Stimulated activated naive B cell treated with anti-CD40 and anti-IgM and Interleukin-4, amounts not matched to agents 10 μg/mL and 1 μg/mL and 100 μg/mL, for 72 hours (primary cell): ENCODE measurements at regions not wholly inside any gene's neighbourhood (a gene's known extent, or its start where the extent isn't known, plus 50 kb on each side); places are given as distances from the start of the nearest gene placed in this dataset.
A peak's percentile ranks its signal among the peaks of the same experiment; 100 is the strongest.
"Not testable (repeated sequence)": the region's sequence is repeated elsewhere in the genome, so short reads cannot be mapped to it uniquely, and the experiment has no call there.

ENCODE experiments used
- ATAC-seq, 2 donors: fragments of 150-1000 bp; cut with Tn5 transposase; replicated peaks; 2 replicates each; pipeline ENCODE4 v1.10.0; 2021; ENCODE audit warnings: moderate library complexity in 1 of 2
- DNase-seq: peaks from one replicate; pipeline ENCODE4 v3.0.0; 2021
- H3K27ac Mint-ChIP-seq: one replicate; pipeline ENCODE4 v1.8.0; 2022; ENCODE audit warnings: mild to moderate bottlenecking, mixed read lengths
- H3K27me3 Mint-ChIP-seq, 2 donors: one replicate each; pipeline ENCODE4 v1.8.0; 2022; ENCODE audit warnings: mixed read lengths in 2 of 2
- H3K36me3 Mint-ChIP-seq, 2 donors: one replicate each; pipeline ENCODE4 v1.8.0; 2022; ENCODE audit warnings: mixed read lengths in 2 of 2, mild to moderate bottlenecking in 1 of 2
- H3K4me1 Mint-ChIP-seq, 2 donors: one replicate each; pipeline ENCODE4 v1.8.0; 2022; ENCODE audit warnings: mixed read lengths in 2 of 2, mild to moderate bottlenecking in 1 of 2
- H3K4me3 Mint-ChIP-seq, 2 donors: one replicate each; pipeline ENCODE4 v1.8.0; 2022; ENCODE audit warnings: mild to moderate bottlenecking in 2 of 2, mixed read lengths in 2 of 2, moderate library complexity in 1 of 2
- H3K9me3 Mint-ChIP-seq, 2 donors: one replicate each; pipeline ENCODE4 v1.8.0; 2022; ENCODE audit warnings: mixed read lengths in 2 of 2, mild to moderate bottlenecking in 1 of 2

GRCh38 chr12:47491516-47492305 is 214.1 kb downstream of the RPAP3 start:
- peaks cover 0 to 6% of the 10 kb centered on the region in 2 donors for H3K36me3 Mint-ChIP-seq
- no peak overlapping the region for H3K27ac Mint-ChIP-seq
- peaks cover 7 to 12% of the 10 kb centered on the region in 2 donors for H3K9me3 Mint-ChIP-seq
- ATAC-seq (no peak), DNase-seq (no peak)
- no peak overlapping the region for H3K4me3 Mint-ChIP-seq
- peaks cover 28 to 36% of the 10 kb centered on the region in 2 donors for H3K27me3 Mint-ChIP-seq
- H3K4me1 Mint-ChIP-seq = no peaks in the 10 kb centered on the region

- H3K4me1 Mint-ChIP-seq = no peaks in the 10 kb centered on the region
- peaks cover 34 to 37% of the 10 kb centered on the region in 2 donors for H3K27me3 Mint-ChIP-seq
- H3K4me3 Mint-ChIP-seq = no peak overlapping the region
- H3K27ac Mint-ChIP-seq = no peak overlapping the region
- H3K9me3 Mint-ChIP-seq = peaks cover 7 to 16% of the 10 kb centered on the region in 2 donors
- ATAC-seq (no peak), DNase-seq (no peak)
- peaks cover 2 to 9% of the 10 kb centered on the region in 2 donors for H3K36me3 Mint-ChIP-seq
Observed at GRCh38 chr12:47488888-47489287, 216.9 kb downstream of the RPAP3 start.

- no peak overlapping the region for H3K4me3 Mint-ChIP-seq
- H3K36me3 Mint-ChIP-seq = peaks cover under 1 to 9% of the 10 kb centered on the region in 2 donors
- no peaks in the 10 kb centered on the region for H3K4me1 Mint-ChIP-seq
- H3K9me3 Mint-ChIP-seq = peaks cover 11 to 22% of the 10 kb centered on the region in 2 donors
- no peak for ATAC-seq
- no peak overlapping the region for H3K27ac Mint-ChIP-seq
- no peak for DNase-seq
- peaks cover 31 to 36% of the 10 kb centered on the region in 2 donors for H3K27me3 Mint-ChIP-seq
Observed at GRCh38 chr12:47481041-47481440, 224.8 kb downstream of the RPAP3 start.

GRCh38 chr12:47478426-47478825 is 227.4 kb downstream of the RPAP3 start:
- no peak for ATAC-seq
- H3K4me1 Mint-ChIP-seq = no peaks in the 10 kb centered on the region
- no peak for DNase-seq
- no peak overlapping the region for H3K27ac Mint-ChIP-seq
- H3K9me3 Mint-ChIP-seq = peaks cover 27 to 31% of the 10 kb centered on the region in 2 donors
- H3K36me3 Mint-ChIP-seq = peaks cover 5 to 14% of the 10 kb centered on the region in 2 donors
- peaks cover 23 to 35% of the 10 kb centered on the region in 2 donors for H3K27me3 Mint-ChIP-seq
- no peak overlapping the region for H3K4me3 Mint-ChIP-seq

GRCh38 chr12:47473091-47473490 is 232.7 kb downstream of the RPAP3 start:
- Mint-ChIP-seq H3K36me3 (peaks cover 5 to 14% of the 10 kb centered on the region in 2 donors), H3K27ac (no peak overlapping the region), H3K4me1 (no peaks in the 10 kb centered on the region), H3K27me3 (peaks cover 19 to 25% of the 10 kb centered on the region in 2 donors), H3K9me3 (peaks cover 28% of the 10 kb centered on the region in 2 donors), H3K4me3 (no peak overlapping the region)
- no peak for DNase-seq
- ATAC-seq = no peak

GRCh38 chr12:47470349-47470748 is 235.5 kb downstream of the RPAP3 start:
- peaks cover 8 to 15% of the 10 kb centered on the region in 2 donors for H3K9me3 Mint-ChIP-seq
- peaks cover 10 to 12% of the 10 kb centered on the region in 2 donors for H3K27me3 Mint-ChIP-seq
- H3K4me1 Mint-ChIP-seq = peaks cover 8 to 14% of the 10 kb centered on the region in 2 donors
- not testable (repeated sequence) for H3K27ac Mint-ChIP-seq, H3K36me3 Mint-ChIP-seq, DNase-seq, H3K4me3 Mint-ChIP-seq
- peak; percentile 57 to 60 for ATAC-seq

- peaks cover 13 to 18% of the 10 kb centered on the region in 2 donors for H3K9me3 Mint-ChIP-seq
- H3K36me3 Mint-ChIP-seq = peaks cover 4 to 12% of the 10 kb centered on the region in 2 donors
- peaks cover 10 to 17% of the 10 kb centered on the region in 2 donors for H3K4me1 Mint-ChIP-seq
- DNase-seq, ATAC-seq, H3K4me3 Mint-ChIP-seq, H3K27ac Mint-ChIP-seq: not testable (repeated sequence)
- H3K27me3 Mint-ChIP-seq = peaks cover 13 to 21% of the 10 kb centered on the region in 2 donors
Observed at GRCh38 chr12:47463918-47464317, 241.9 kb downstream of the RPAP3 start.

- H3K27me3 Mint-ChIP-seq = peaks cover 29 to 39% of the 10 kb centered on the region in 2 donors
- no peak overlapping the region for H3K4me3 Mint-ChIP-seq
- ATAC-seq (no peak), DNase-seq (no peak)
- peaks cover 3 to 11% of the 10 kb centered on the region in 2 donors for H3K36me3 Mint-ChIP-seq
- H3K27ac Mint-ChIP-seq = no peak overlapping the region
- no peaks in the 10 kb centered on the region for H3K4me1 Mint-ChIP-seq
- H3K9me3 Mint-ChIP-seq = peaks cover 9 to 12% of the 10 kb centered on the region in 2 donors
Observed at GRCh38 chr12:47458279-47458678, 247.6 kb downstream of the RPAP3 start.

- DNase-seq = peak; percentile 20
- Mint-ChIP-seq H3K36me3 (peaks cover 4 to 5% of the 10 kb centered on the region in 2 donors), H3K4me3 (no peak overlapping the region), H3K9me3 (peaks cover under 1 to 6% of the 10 kb centered on the region in 2 donors), H3K27ac (no peak overlapping the region), H3K4me1 (peaks cover 4 to 7% of the 10 kb centered on the region in 2 donors), H3K27me3 (peaks cover 24 to 31% of the 10 kb centered on the region in 2 donors)
- peak; percentile 93 to 98 for ATAC-seq
Observed at GRCh38 chr12:47449797-47450196, 256.0 kb downstream of the RPAP3 start.

- Mint-ChIP-seq H3K27ac (no peak overlapping the region), H3K4me1 (no peaks in the 10 kb centered on the region), H3K27me3 (peaks cover 0 to 9% of the 10 kb centered on the region in 2 donors), H3K4me3 (no peak overlapping the region), H3K36me3 (peaks cover 10 to 15% of the 10 kb centered on the region in 2 donors), H3K9me3 (peaks cover 29% of the 10 kb centered on the region in 2 donors)
- DNase-seq (no peak), ATAC-seq (no peak)
Observed at GRCh38 chr12:47442310-47442709, 263.5 kb downstream of the RPAP3 start.

- no peaks in the 10 kb centered on the region for H3K4me1 Mint-ChIP-seq
- no peak overlapping the region for H3K4me3 Mint-ChIP-seq
- ATAC-seq (no peak), DNase-seq (no peak)
- peaks cover 10 to 15% of the 10 kb centered on the region in 2 donors for H3K36me3 Mint-ChIP-seq
- peaks cover 0 to under 1% of the 10 kb centered on the region in 2 donors for H3K27me3 Mint-ChIP-seq
- no peak overlapping the region for H3K27ac Mint-ChIP-seq
- peaks cover 29 to 30% of the 10 kb centered on the region in 2 donors for H3K9me3 Mint-ChIP-seq
Observed at GRCh38 chr12:47441490-47441889, 264.3 kb downstream of the RPAP3 start.

GRCh38 chr12:47438175-47438574 is 267.7 kb downstream of the RPAP3 start:
- peaks cover 9 to 10% of the 10 kb centered on the region in 2 donors for H3K36me3 Mint-ChIP-seq
- no peaks in the 10 kb centered on the region for H3K4me1 Mint-ChIP-seq
- no peak overlapping the region for H3K4me3 Mint-ChIP-seq
- DNase-seq (no peak), ATAC-seq (no peak)
- H3K27me3 Mint-ChIP-seq = peaks cover 0 to 10% of the 10 kb centered on the region in 2 donors
- H3K27ac Mint-ChIP-seq = no peak overlapping the region
- peaks cover 19 to 26% of the 10 kb centered on the region in 2 donors for H3K9me3 Mint-ChIP-seq

- ATAC-seq = no peak
- Mint-ChIP-seq H3K4me1 (no peaks in the 10 kb centered on the region), H3K9me3 (peaks cover 13 to 20% of the 10 kb centered on the region in 2 donors), H3K36me3 (peaks cover 4 to 5% of the 10 kb centered on the region in 2 donors), H3K27ac (no peak overlapping the region), H3K27me3 (peaks cover 0 to 11% of the 10 kb centered on the region in 2 donors), H3K4me3 (no peak overlapping the region)
- DNase-seq = no peak
Observed at GRCh38 chr12:47437570-47437969, 268.3 kb downstream of the RPAP3 start.

- no peaks in the 10 kb centered on the region for H3K4me1 Mint-ChIP-seq
- peaks cover 0 to 11% of the 10 kb centered on the region in 2 donors for H3K27me3 Mint-ChIP-seq
- no peak overlapping the region for H3K27ac Mint-ChIP-seq
- peaks cover 4 to 14% of the 10 kb centered on the region in 2 donors for H3K9me3 Mint-ChIP-seq
- H3K4me3 Mint-ChIP-seq = no peak overlapping the region
- no peak for ATAC-seq
- DNase-seq = no peak
- H3K36me3 Mint-ChIP-seq = peaks cover 4% of the 10 kb centered on the region in 2 donors
Observed at GRCh38 chr12:47433876-47434275, 272.0 kb downstream of the RPAP3 start.
